GM12878 (cell line): ENCODE measurements at regions not wholly inside any gene's neighbourhood (a gene's known extent, or its start where the extent isn't known, plus 50 kb on each side); places are given as distances from the start of the nearest gene placed in this dataset.

Source experiments
- ATAC-seq: fragments of 200-7000 bp; cut with Tn5 transposase; 3 replicates; pipeline ENCODE4 v1.9.1; 2020; ENCODE audit warnings: mild to moderate bottlenecking, moderate library complexity
- BruUV-seq: library from RNA; stranded (reverse); fragments of 400-500 nt; replicated peaks from 2 replicates; lab custom pipeline; 2021; lab: Mats Ljungman, UMichigan
- CTCF ChIA-PET: fragments of 300-600 bp; sonication (Branson Sonifier 250); formaldehyde crosslinking; extraction: SDS; loops from one replicate; lab custom pipeline; 2021; ENCODE audit warnings: inconsistent platforms; lab: Yijun Ruan, JAX
- POLR2A ChIA-PET: fragments of 350-600 bp; formaldehyde crosslinking; extraction: SDS; loops from one replicate; lab custom pipeline; 2021; ENCODE audit warnings: inconsistent platforms; lab: Charles Lee
- RAD21 ChIA-PET: fragments of 300-600 bp; sonication (Branson Sonifier 250); formaldehyde crosslinking; loops from one replicate; lab custom pipeline; 2023; ENCODE audit warnings: antibody characterized with exemption; ENCODE audit not compliant: unreplicated experiment; lab: Charles Lee
- SMC1A ChIA-PET: fragments of 300-600 bp; sonication (Branson Sonifier 250); formaldehyde crosslinking; loops from one replicate; lab custom pipeline; 2023; ENCODE audit not compliant: unreplicated experiment, uncharacterized antibody; lab: Charles Lee
- DNase-seq: peaks from one replicate; pipeline ENCODE4 v3.0.0-alpha.2; 2011; ENCODE audit warnings: low read depth, low spot score
- FAIRE-seq: peaks from 3 replicates; lab custom pipeline; 2011; peaks lifted over from hg19 to GRCh38; lab: Jason Lieb, UNC
- H2AFZ ChIP-seq: 2 replicates; pipeline ENCODE4 v1.6.0; 2011; ENCODE audit warnings: low read depth, low read length, control low read depth; ENCODE audit not compliant: control insufficient read depth
- H3K27ac ChIP-seq: 2 replicates; pipeline ENCODE4 v1.5.1; 2011; ENCODE audit warnings: control low read depth; ENCODE audit not compliant: control insufficient read depth, insufficient read depth
- H3K27me3 ChIP-seq, 2 experiments: replicated peaks in 1 of 2; 2 replicates each; pipeline versions ENCODE4 v1.6.0 to v1.6.1; 2011; ENCODE audit warnings: low read length in 1 of 2; ENCODE audit not compliant: control insufficient read depth in 2 of 2, insufficient read depth in 2 of 2
- H3K36me3 ChIP-seq, 2 experiments: 2 replicates each; pipeline ENCODE4 v1.5.1; 2011; ENCODE audit warnings: low read length in 1 of 2; ENCODE audit not compliant: control insufficient read depth in 2 of 2, insufficient read depth in 2 of 2
- H3K4me1 ChIP-seq: 2 replicates; pipeline ENCODE4 v1.6.1; 2011; ENCODE audit warnings: mild to moderate bottlenecking, low read length, moderate library complexity, mixed read lengths; ENCODE audit not compliant: control insufficient read depth, insufficient read depth
- H3K4me2 ChIP-seq: 2 replicates; pipeline ENCODE4 v1.6.0; 2011; ENCODE audit warnings: control low read depth; ENCODE audit not compliant: control insufficient read depth, insufficient read depth
- H3K4me3 ChIP-seq: fragments of 200-600 bp; sonication (generic); 2 replicates; pipeline ENCODE4 v1.5.1; 2016
- H3K79me2 ChIP-seq: 2 replicates; pipeline ENCODE4 v1.6.0; 2011; ENCODE audit warnings: low read length; ENCODE audit not compliant: control insufficient read depth, insufficient read depth
- H3K9ac ChIP-seq: 2 replicates; pipeline ENCODE4 v1.8.0; 2011; ENCODE audit warnings: low read length, control low read depth, mixed read lengths; ENCODE audit not compliant: control insufficient read depth, insufficient read depth
- H3K9me3 ChIP-seq: replicated peaks from 3 replicates; pipeline ENCODE4 v1.5.1; 2011; ENCODE audit warnings: mild to moderate bottlenecking, low read length; ENCODE audit not compliant: control insufficient read depth, insufficient read depth
- H4K20me1 ChIP-seq: 2 replicates; pipeline ENCODE4 v1.6.0; 2011; ENCODE audit not compliant: control insufficient read depth, insufficient read depth
- CEBPB ChIP-seq, 2 experiments: fragments of 150-350 bp in 1 of 2; IDR thresholded peaks; 2 replicates each; pipeline ENCODE4 v1.6.1; 2012 to 2014; ENCODE audit warnings: low read depth in 2 of 2, low read length in 2 of 2, borderline replicate concordance in 1 of 2, inconsistent platforms in 1 of 2
- EP300 ChIP-seq, 2 experiments: fragments of 150-350 bp in 1 of 2; IDR thresholded peaks; 2 replicates each; pipeline ENCODE4 v1.6.1; 2011 to 2012; ENCODE audit warnings: low read depth in 2 of 2, low read length in 2 of 2, borderline replicate concordance in 1 of 2, improper control_type of control experiment in 1 of 2, inconsistent platforms in 1 of 2; ENCODE audit not compliant: control insufficient read depth in 1 of 2
- FOXM1 ChIP-seq: IDR thresholded peaks from 2 replicates; pipeline ENCODE4 v1.6.1; 2012; ENCODE audit warnings: low read depth, mild to moderate bottlenecking, inconsistent platforms, low read length, moderate library complexity
- GABPA ChIP-seq: IDR thresholded peaks from 2 replicates; pipeline ENCODE4 v1.6.1; 2014; ENCODE audit warnings: antibody characterized with exemption, low read depth, mild to moderate bottlenecking, inconsistent platforms
- IKZF1 ChIP-seq: fragments of 450-650 bp; conservative IDR thresholded peaks from 2 replicates; pipeline ENCODE4 v1.6.1; 2017; ENCODE audit warnings: antibody characterized with exemption, mild to moderate bottlenecking
- JUND ChIP-seq: IDR thresholded peaks from 2 replicates; pipeline ENCODE4 v1.6.1; 2012; ENCODE audit warnings: low read depth, mild to moderate bottlenecking, low read length, improper control_type of control experiment, moderate library complexity
- KDM1A ChIP-seq: fragments of 200-600 bp; sonication (generic); IDR thresholded peaks from 2 replicates; pipeline ENCODE4 v1.6.1; 2016; ENCODE audit warnings: borderline replicate concordance
- KLF5 ChIP-seq: fragments of 450-650 bp; IDR thresholded peaks from 2 replicates; pipeline ENCODE4 v1.6.1; 2014; ENCODE audit warnings: mild to moderate bottlenecking; ENCODE audit not compliant: partially characterized antibody
- NRF1 ChIP-seq: conservative IDR thresholded peaks from 2 replicates; pipeline ENCODE4 v1.6.1; 2011; ENCODE audit warnings: mild to moderate bottlenecking, low read depth, low read length, improper control_type of control experiment
- PAX5 ChIP-seq: IDR thresholded peaks from 2 replicates; pipeline ENCODE4 v1.6.1; 2011; ENCODE audit warnings: low read depth, low read length, borderline replicate concordance
- RELA ChIP-seq: fragments of 450-650 bp; IDR thresholded peaks from 2 replicates; pipeline ENCODE4 v1.8.0; 2014; ENCODE audit warnings: borderline replicate concordance; ENCODE audit not compliant: partially characterized antibody
- SIN3A ChIP-seq: IDR thresholded peaks from 2 replicates; pipeline ENCODE4 v1.6.1; 2012; ENCODE audit warnings: low read depth, low read length, improper control_type of control experiment
- SP1 ChIP-seq: IDR thresholded peaks from one replicate; pipeline ENCODE4 v1.6.1; 2011; ENCODE audit warnings: low read depth, low read length
- STAT3 ChIP-seq: IDR thresholded peaks from 2 replicates; pipeline ENCODE4 v1.6.1; 2011; ENCODE audit warnings: low read depth, low read length, improper control_type of control experiment
- TAF1 ChIP-seq: IDR thresholded peaks from 2 replicates; pipeline ENCODE4 v1.6.1; 2011; ENCODE audit warnings: mild to moderate bottlenecking, low read depth, low read length, borderline replicate concordance
- TBL1XR1 ChIP-seq: IDR thresholded peaks from 2 replicates; pipeline ENCODE4 v1.6.1; 2012; ENCODE audit warnings: low read depth, low read length, improper control_type of control experiment
- ZNF217 ChIP-seq: fragments of 450-650 bp; IDR thresholded peaks from 2 replicates; pipeline ENCODE4 v1.6.1; 2017; ENCODE audit warnings: antibody characterized with exemption, mild to moderate bottlenecking
- ZNF274 ChIP-seq: IDR thresholded peaks from one replicate; pipeline ENCODE4 v1.8.0; 2011; ENCODE audit not compliant: insufficient read length, insufficient read depth
- WGBS: methylation state at CpG from one replicate; pipeline ENCODE4 v1.1.6; 2016; ENCODE audit warnings: low lambda C conversion rate; ENCODE audit not compliant: insufficient replicate concordance, insufficient coverage; ENCODE audit errors: missing lambda C conversion rate; 5-methylcytosine and 5-hydroxymethylcytosine counted together
- in situ Hi-C: fragments of 300-500 bp; cut with MboI; formaldehyde crosslinking; loops from 9 replicates; pipeline ENCODE4 v1.14.3; 2018; ENCODE audit warnings: mixed read lengths
- intact Hi-C: fragments of 100-400 bp; cut with micrococcal nuclease; formaldehyde crosslinking; loops from one replicate; pipeline ENCODE4 v1.14.2; 2022; ENCODE audit not compliant: unreplicated experiment
- TF ChIP-seq, protein P1 (sequence below): fragments of 450-650 bp; IDR thresholded peaks from 2 replicates; pipeline ENCODE4 v1.6.1; 2017; ENCODE audit warnings: borderline replicate concordance

DNA sequence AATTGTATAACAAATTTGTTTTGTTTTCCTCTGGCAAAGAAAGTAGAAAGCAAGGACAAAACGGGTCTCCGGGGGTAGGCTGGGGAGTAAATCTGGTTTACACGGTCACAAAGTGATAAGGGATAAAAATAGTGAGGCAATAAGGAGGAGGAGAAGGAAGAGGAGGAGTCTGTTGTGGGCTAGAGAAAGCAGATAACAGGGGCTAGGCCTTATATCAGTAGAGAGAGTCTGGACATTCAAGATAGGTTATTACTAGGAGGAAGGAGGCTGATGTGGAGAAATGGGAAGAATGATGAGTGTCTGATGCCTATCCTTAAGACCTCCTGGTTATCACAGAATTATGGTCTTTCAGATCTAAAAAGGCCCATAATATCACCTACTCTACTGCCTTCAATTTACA lies 83.2 kb upstream of the SSTR1 start:
- ChIA-PET CTCF (interaction anchor here (0.5 to 0.7 kb wide), 2 partner anchors 73 to 217 kb away, joined by 3 read pairs; no protein-coding TSS in a partner anchor), RAD21 (interaction anchor here (1.8 kb wide), 1 partner anchor 47 kb away, joined by 4 read pairs; no protein-coding TSS in a partner anchor), SMC1A (interaction anchor here (0.7 kb wide), 2 partner anchors 30 to 40 kb away, joined by 3 read pairs; no protein-coding TSS in a partner anchor), POLR2A (no interaction called here)
- 18% methylated on average over 3 of the region's 3 CpGs for WGBS
- no peak overlapping the region for H3K4me3 ChIP-seq
- H3K4me1 ChIP-seq, result no peaks in the 10 kb centered on the region
- in situ Hi-C loops (no loop called here), intact Hi-C loops (no loop called here)
- no peak for TF ChIP-seq TAF1
- no peak for TF ChIP-seq ZNF274
- TF ChIP-seq CEBPB (IDR thresholded peaks at IDR 0.05; ENCODE audit: borderline replicate concordance in 1 of 2, low read depth in 2 of 2, low read length in 2 of 2), result no peak
- TF ChIP-seq IKZF1, result no peak
- no peak for TF ChIP-seq JUND
- TF ChIP-seq NRF1, result no peak
- TF ChIP-seq, protein P1, sequence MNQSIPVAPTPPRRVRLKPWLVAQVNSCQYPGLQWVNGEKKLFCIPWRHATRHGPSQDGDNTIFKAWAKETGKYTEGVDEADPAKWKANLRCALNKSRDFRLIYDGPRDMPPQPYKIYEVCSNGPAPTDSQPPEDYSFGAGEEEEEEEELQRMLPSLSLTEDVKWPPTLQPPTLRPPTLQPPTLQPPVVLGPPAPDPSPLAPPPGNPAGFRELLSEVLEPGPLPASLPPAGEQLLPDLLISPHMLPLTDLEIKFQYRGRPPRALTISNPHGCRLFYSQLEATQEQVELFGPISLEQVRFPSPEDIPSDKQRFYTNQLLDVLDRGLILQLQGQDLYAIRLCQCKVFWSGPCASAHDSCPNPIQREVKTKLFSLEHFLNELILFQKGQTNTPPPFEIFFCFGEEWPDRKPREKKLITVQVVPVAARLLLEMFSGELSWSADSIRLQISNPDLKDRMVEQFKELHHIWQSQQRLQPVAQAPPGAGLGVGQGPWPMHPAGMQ, result no peak
- no peak for TF ChIP-seq GABPA
- TF ChIP-seq ZNF217, result no peak
- TF ChIP-seq KLF5, result no peak
- TF ChIP-seq SIN3A, result no peak
- no peak for TF ChIP-seq KDM1A
- TF ChIP-seq STAT3, result no peak
- no peak for TF ChIP-seq SP1
- no peak for TF ChIP-seq RELA
- no peak for TF ChIP-seq FOXM1
- no peak for TF ChIP-seq TBL1XR1
- TF ChIP-seq PAX5, result no peak
- TF ChIP-seq EP300 (IDR thresholded peaks at IDR 0.05; ENCODE audit: borderline replicate concordance in 1 of 2, control insufficient read depth in 1 of 2, low read depth in 2 of 2, low read length in 2 of 2), result no peak
- no peak overlapping the region for H3K9ac ChIP-seq
- ATAC-seq (no peak), DNase-seq (no peak), FAIRE-seq (no peak)
- BruUV-seq, result no TSS peak
- H3K4me2 ChIP-seq, result no peak overlapping the region
- H3K27me3 ChIP-seq, result no peaks in the 10 kb centered on the region
- H3K27ac ChIP-seq, result no peak overlapping the region
- no peaks in the 10 kb centered on the region for H3K9me3 ChIP-seq
- H3K79me2 ChIP-seq, result no peaks in the 10 kb centered on the region
- H3K36me3 ChIP-seq, result no peaks in the 10 kb centered on the region
- no peaks in the 10 kb centered on the region for H4K20me1 ChIP-seq
- no peak overlapping the region for H2AFZ ChIP-seq
